ENCODE measurements at regions not wholly inside any gene's neighbourhood (a gene's known extent, or its start where the extent isn't known, plus 50 kb on each side); places are given as distances from the start of the nearest gene placed in this dataset.

- no peak overlapping the region for H3K27ac Mint-ChIP-seq
- Histone ChIP-seq H3K9me3 (ENCODE audit: control insufficient read depth, low read length) (no peaks in the 10 kb centered on the region), H3K36me3 (ENCODE audit: control insufficient read depth, insufficient read depth, low read length) (no peaks in the 10 kb centered on the region), H3K4me1 (ENCODE audit: control insufficient read depth, insufficient read depth, low read length) (peaks cover 10% of the 10 kb centered on the region), H3K4me3 (ENCODE audit: low read length) (no peak overlapping the region), H3K9ac (ENCODE audit: extremely low read depth, low read length, poor library complexity, severe bottlenecking) (no peak overlapping the region), H3K27ac (ENCODE audit: low read depth, low read length) (no peak overlapping the region), H3K27me3 (ENCODE audit: control insufficient read depth, insufficient read depth, low read length, poor library complexity, severe bottlenecking) (no peaks in the 10 kb centered on the region)
- no peaks in the 10 kb centered on the region for H3K27me3 Mint-ChIP-seq (ENCODE audit: insufficient read depth)
- DNase-seq: no peak
- 81 to 100% methylated on average over 1 of the region's 1 CpG for WGBS, 2 experiments (ENCODE audit: insufficient coverage in 1 of 2, insufficient read length in 1 of 2)
- no peak for TF ChIP-seq CTCF (conservative IDR thresholded peaks at IDR 0.05)
- no peaks in the 10 kb centered on the region for H3K36me3 Mint-ChIP-seq (ENCODE audit: low read depth)
- no peak overlapping the region for H3K4me3 Mint-ChIP-seq
- H3K9me3 Mint-ChIP-seq: no peaks in the 10 kb centered on the region
- peaks cover 28% of the 10 kb centered on the region for H3K4me1 Mint-ChIP-seq
Observed at GRCh38 chr9:27851858-27852257, 278.6 kb upstream of the C9orf72 start.

- WGBS, 2 experiments (ENCODE audit: insufficient coverage in 1 of 2, insufficient read length in 1 of 2): 82 to 97% methylated on average over 4 to 6 of the region's 6 CpGs
- H3K36me3 Mint-ChIP-seq (ENCODE audit: low read depth): no peaks in the 10 kb centered on the region
- Histone ChIP-seq H3K9ac (ENCODE audit: extremely low read depth, low read length, poor library complexity, severe bottlenecking) (no peak overlapping the region), H3K9me3 (ENCODE audit: control insufficient read depth, low read length) (no peaks in the 10 kb centered on the region), H3K27ac (ENCODE audit: low read depth, low read length) (no peak overlapping the region), H3K4me1 (ENCODE audit: control insufficient read depth, insufficient read depth, low read length) (peaks cover 10% of the 10 kb centered on the region), H3K36me3 (ENCODE audit: control insufficient read depth, insufficient read depth, low read length) (no peaks in the 10 kb centered on the region), H3K4me3 (ENCODE audit: low read length) (no peak overlapping the region), H3K27me3 (ENCODE audit: control insufficient read depth, insufficient read depth, low read length, poor library complexity, severe bottlenecking) (no peaks in the 10 kb centered on the region)
- H3K27ac Mint-ChIP-seq: no peak overlapping the region
- no peak for TF ChIP-seq CTCF (conservative IDR thresholded peaks at IDR 0.05)
- H3K4me3 Mint-ChIP-seq: no peak overlapping the region
- DNase-seq: no peak
- peaks cover 2% of the 10 kb centered on the region for H3K27me3 Mint-ChIP-seq (ENCODE audit: insufficient read depth)
- no peaks in the 10 kb centered on the region for H3K9me3 Mint-ChIP-seq
- peaks cover 31% of the 10 kb centered on the region for H3K4me1 Mint-ChIP-seq
Observed at GRCh38 chr9:27853529-27853928, 280.2 kb upstream of the C9orf72 start.

- Histone ChIP-seq H3K36me3 (ENCODE audit: control insufficient read depth, insufficient read depth, low read length) (no peaks in the 10 kb centered on the region), H3K27ac (ENCODE audit: low read depth, low read length) (no peak overlapping the region), H3K4me3 (ENCODE audit: low read length) (no peak overlapping the region), H3K9me3 (ENCODE audit: control insufficient read depth, low read length) (no peaks in the 10 kb centered on the region), H3K9ac (ENCODE audit: extremely low read depth, low read length, poor library complexity, severe bottlenecking) (no peak overlapping the region), H3K27me3 (ENCODE audit: control insufficient read depth, insufficient read depth, low read length, poor library complexity, severe bottlenecking) (no peaks in the 10 kb centered on the region), H3K4me1 (ENCODE audit: control insufficient read depth, insufficient read depth, low read length) (peaks cover 10% of the 10 kb centered on the region)
- no peaks in the 10 kb centered on the region for H3K36me3 Mint-ChIP-seq (ENCODE audit: low read depth)
- H3K27me3 Mint-ChIP-seq (ENCODE audit: insufficient read depth): peaks cover 2% of the 10 kb centered on the region
- TF ChIP-seq CTCF (conservative IDR thresholded peaks at IDR 0.05): no peak
- H3K9me3 Mint-ChIP-seq: no peaks in the 10 kb centered on the region
- DNase-seq: peak; percentile 81
- peak overlapping the region; percentile 81 for H3K27ac Mint-ChIP-seq
- H3K4me3 Mint-ChIP-seq: no peak overlapping the region
- WGBS, 2 experiments (ENCODE audit: insufficient coverage in 1 of 2, insufficient read length in 1 of 2): 41 to 47% methylated on average over 2 of the region's 2 CpGs
- H3K4me1 Mint-ChIP-seq: peaks cover 27% of the 10 kb centered on the region
Observed at GRCh38 chr9:27856054-27856453, 282.8 kb upstream of the C9orf72 start.
